Retinal pigment epithelial cell (primary cell): ENCODE measurements at regions not wholly inside any gene's neighbourhood (a gene's known extent, or its start where the extent isn't known, plus 50 kb on each side); places are given as distances from the start of the nearest gene placed in this dataset.
A peak's percentile ranks its signal among the peaks of the same experiment; 100 is the strongest.

Experiments
- DNase-seq: peaks from one replicate; pipeline ENCODE4 v3.0.0-alpha.2; 2010; ENCODE audit warnings: low read depth
- H3K4me3 ChIP-seq: 2 replicates; pipeline ENCODE4 v1.5.1; 2011; ENCODE audit warnings: mild to moderate bottlenecking, low read length, control low read depth, moderate library complexity
- CTCF ChIP-seq: conservative IDR thresholded peaks from 2 replicates; pipeline ENCODE4 v1.5.1; 2011; ENCODE audit warnings: low read depth, low read length, control low read depth, inconsistent platforms

GRCh38 chr5:141778683-141779082 is 96.7 kb upstream of the ARAP3 start:
- no peak for TF ChIP-seq CTCF
- H3K4me3 ChIP-seq, result no peak overlapping the region
- no peak for DNase-seq

- no peak for TF ChIP-seq CTCF
- H3K4me3 ChIP-seq, result no peak overlapping the region
- peak; percentile 34 for DNase-seq
Observed at GRCh38 chr5:141778206-141778605, 96.2 kb upstream of the ARAP3 start.

GRCh38 chr5:141777711-141778110 is 95.7 kb upstream of the ARAP3 start:
- no peak overlapping the region for H3K4me3 ChIP-seq
- TF ChIP-seq CTCF, result no peak
- no peak for DNase-seq

- no peak for TF ChIP-seq CTCF
- H3K4me3 ChIP-seq, result no peak overlapping the region
- DNase-seq, result no peak
Observed at GRCh38 chr5:141777130-141777529, 95.1 kb upstream of the ARAP3 start.

GRCh38 chr5:141773779-141774562 is 91.9 kb upstream of the ARAP3 start:
- no peak overlapping the region for H3K4me3 ChIP-seq
- no peak for DNase-seq
- TF ChIP-seq CTCF, result no peak

- no peak for DNase-seq
- no peak overlapping the region for H3K4me3 ChIP-seq
- no peak for TF ChIP-seq CTCF
Observed at GRCh38 chr5:141772281-141772680, 90.3 kb upstream of the ARAP3 start.

- no peak for TF ChIP-seq CTCF
- no peak overlapping the region for H3K4me3 ChIP-seq
- DNase-seq, result no peak
Observed at GRCh38 chr5:141771562-141771961, 89.5 kb upstream of the ARAP3 start.
